ENCODE measurements at regions not wholly inside any gene's neighbourhood (a gene's known extent, or its start where the extent isn't known, plus 50 kb on each side); places are given as distances from the start of the nearest gene placed in this dataset.

DNA sequence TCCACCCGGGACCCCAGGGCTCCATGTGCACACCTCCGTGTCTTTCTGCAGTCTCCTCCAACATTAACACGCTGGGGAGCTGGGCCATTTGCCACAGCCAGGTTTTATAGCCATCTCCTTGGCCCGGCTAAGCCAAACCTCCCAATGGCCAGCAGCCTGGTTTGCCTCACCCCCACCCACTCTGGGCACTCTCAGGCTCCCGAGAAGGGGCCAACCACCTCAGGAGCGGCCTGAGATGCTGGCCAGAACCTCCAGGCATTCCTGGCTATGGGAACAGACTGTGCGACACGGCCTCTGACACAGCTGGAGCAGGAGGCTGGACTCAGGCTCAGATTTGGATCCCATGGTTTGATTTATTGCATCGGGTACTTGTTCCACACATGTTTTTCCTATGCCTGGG lies 289.7 kb downstream of the RPLP1 start:
- TF ChIP-seq, protein P1, sequence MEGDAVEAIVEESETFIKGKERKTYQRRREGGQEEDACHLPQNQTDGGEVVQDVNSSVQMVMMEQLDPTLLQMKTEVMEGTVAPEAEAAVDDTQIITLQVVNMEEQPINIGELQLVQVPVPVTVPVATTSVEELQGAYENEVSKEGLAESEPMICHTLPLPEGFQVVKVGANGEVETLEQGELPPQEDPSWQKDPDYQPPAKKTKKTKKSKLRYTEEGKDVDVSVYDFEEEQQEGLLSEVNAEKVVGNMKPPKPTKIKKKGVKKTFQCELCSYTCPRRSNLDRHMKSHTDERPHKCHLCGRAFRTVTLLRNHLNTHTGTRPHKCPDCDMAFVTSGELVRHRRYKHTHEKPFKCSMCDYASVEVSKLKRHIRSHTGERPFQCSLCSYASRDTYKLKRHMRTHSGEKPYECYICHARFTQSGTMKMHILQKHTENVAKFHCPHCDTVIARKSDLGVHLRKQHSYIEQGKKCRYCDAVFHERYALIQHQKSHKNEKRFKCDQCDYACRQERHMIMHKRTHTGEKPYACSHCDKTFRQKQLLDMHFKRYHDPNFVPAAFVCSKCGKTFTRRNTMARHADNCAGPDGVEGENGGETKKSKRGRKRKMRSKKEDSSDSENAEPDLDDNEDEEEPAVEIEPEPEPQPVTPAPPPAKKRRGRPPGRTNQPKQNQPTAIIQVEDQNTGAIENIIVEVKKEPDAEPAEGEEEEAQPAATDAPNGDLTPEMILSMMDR (conservative IDR thresholded peaks at IDR 0.05; ENCODE audit: low read length), result no peak
- TF ChIP-seq EZH2phosphoT487 (IDR thresholded peaks at IDR 0.05; ENCODE audit: borderline replicate concordance, low read depth, low read length), result no peak
